Kidney epithelial cell (primary cell): ENCODE measurements at regions not wholly inside any gene's neighbourhood (a gene's known extent, or its start where the extent isn't known, plus 50 kb on each side); places are given as distances from the start of the nearest gene placed in this dataset.
"Not testable (repeated sequence)": the region's sequence is repeated elsewhere in the genome, so short reads cannot be mapped to it uniquely, and the experiment has no call there.

Experiments used
- DNase-seq: peaks from one replicate; pipeline ENCODE4 v3.0.0-alpha.2; 2010; ENCODE audit warnings: low read depth
- H3K27me3 ChIP-seq: 2 replicates; pipeline ENCODE4 v1.6.0; 2011; ENCODE audit warnings: low read length; ENCODE audit not compliant: control insufficient read depth, insufficient read depth
- H3K36me3 ChIP-seq: 2 replicates; pipeline ENCODE4 v1.5.1; 2011; ENCODE audit warnings: low read length; ENCODE audit not compliant: control insufficient read depth, insufficient read depth
- H3K4me3 ChIP-seq: 2 replicates; pipeline ENCODE4 v1.5.1; 2011; ENCODE audit warnings: low read depth, mild to moderate bottlenecking, control low read depth, low read length
- TF ChIP-seq, protein P1 (sequence below): IDR thresholded peaks from 2 replicates; pipeline ENCODE4 v1.5.1; 2011; ENCODE audit warnings: mild to moderate bottlenecking, moderate library complexity, low read length, control low read depth, inconsistent platforms; ENCODE audit not compliant: insufficient read depth, poor library complexity, severe bottlenecking

DNA sequence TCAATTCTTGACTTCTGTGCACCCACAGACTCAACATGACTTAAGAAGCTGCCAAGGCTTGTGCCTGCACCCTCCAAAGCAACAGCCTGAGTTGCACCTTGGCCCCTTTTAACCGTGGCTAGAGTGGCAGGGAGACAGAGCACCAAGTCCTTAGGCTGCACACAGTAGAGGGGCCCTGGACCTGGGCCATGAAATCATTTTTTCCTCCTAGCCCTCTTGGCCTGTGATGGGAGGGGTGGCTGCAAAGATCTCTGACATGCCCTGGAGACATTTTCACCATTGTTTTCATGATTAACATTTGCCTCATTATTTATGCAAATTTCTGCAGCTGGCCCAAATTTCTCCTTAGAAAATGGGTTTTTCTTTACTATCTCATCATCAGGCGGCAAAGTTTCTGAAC is 836.8 kb downstream of the ZPLD1 start:
- TF ChIP-seq, protein P1, sequence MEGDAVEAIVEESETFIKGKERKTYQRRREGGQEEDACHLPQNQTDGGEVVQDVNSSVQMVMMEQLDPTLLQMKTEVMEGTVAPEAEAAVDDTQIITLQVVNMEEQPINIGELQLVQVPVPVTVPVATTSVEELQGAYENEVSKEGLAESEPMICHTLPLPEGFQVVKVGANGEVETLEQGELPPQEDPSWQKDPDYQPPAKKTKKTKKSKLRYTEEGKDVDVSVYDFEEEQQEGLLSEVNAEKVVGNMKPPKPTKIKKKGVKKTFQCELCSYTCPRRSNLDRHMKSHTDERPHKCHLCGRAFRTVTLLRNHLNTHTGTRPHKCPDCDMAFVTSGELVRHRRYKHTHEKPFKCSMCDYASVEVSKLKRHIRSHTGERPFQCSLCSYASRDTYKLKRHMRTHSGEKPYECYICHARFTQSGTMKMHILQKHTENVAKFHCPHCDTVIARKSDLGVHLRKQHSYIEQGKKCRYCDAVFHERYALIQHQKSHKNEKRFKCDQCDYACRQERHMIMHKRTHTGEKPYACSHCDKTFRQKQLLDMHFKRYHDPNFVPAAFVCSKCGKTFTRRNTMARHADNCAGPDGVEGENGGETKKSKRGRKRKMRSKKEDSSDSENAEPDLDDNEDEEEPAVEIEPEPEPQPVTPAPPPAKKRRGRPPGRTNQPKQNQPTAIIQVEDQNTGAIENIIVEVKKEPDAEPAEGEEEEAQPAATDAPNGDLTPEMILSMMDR = no peak
- Histone ChIP-seq H3K4me3 (no peak overlapping the region), H3K27me3 (no peaks in the 10 kb centered on the region), H3K36me3 (no peaks in the 10 kb centered on the region)
- DNase-seq = no peak

GRCh38 chr3:103295974-103296570 is 861.3 kb downstream of the ZPLD1 start:
- Histone ChIP-seq H3K27me3 (no peaks in the 10 kb centered on the region), H3K4me3 (no peak overlapping the region), H3K36me3 (no peaks in the 10 kb centered on the region)
- TF ChIP-seq, protein P1 = peak; percentile 47
- DNase-seq = no peak

GRCh38 chr3:103297502-103297901 is 862.7 kb downstream of the ZPLD1 start:
- not testable (repeated sequence) for H3K27me3 ChIP-seq, H3K36me3 ChIP-seq, H3K4me3 ChIP-seq, DNase-seq

GRCh38 chr3:103306104-103306503 is 871.3 kb downstream of the ZPLD1 start:
- Histone ChIP-seq H3K4me3 (no peak overlapping the region), H3K36me3 (no peaks in the 10 kb centered on the region), H3K27me3 (no peaks in the 10 kb centered on the region)
- TF ChIP-seq, protein P1 = no peak
- DNase-seq = no peak

DNA sequence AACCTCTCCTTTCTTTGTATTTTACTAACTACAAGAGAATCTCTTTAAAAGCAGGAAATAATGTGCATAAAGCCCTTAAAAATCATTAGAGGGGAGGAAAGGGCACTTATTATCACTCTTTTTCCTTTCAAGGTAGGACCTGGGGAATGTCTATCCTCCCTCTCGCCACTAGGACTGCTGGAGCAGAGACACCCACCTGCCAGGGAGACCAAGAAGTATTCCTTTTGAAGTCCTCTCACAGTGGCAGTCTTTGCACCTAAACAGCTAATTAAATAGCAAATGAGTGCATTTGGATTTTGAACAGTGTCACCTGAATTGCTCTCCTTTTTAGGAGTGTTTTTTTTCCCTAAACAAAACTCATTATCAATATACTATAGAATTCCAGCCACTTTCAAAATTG is 874.1 kb downstream of the ZPLD1 start:
- no peaks in the 10 kb centered on the region for H3K36me3 ChIP-seq
- DNase-seq = no peak
- no peak overlapping the region for H3K4me3 ChIP-seq
- no peaks in the 10 kb centered on the region for H3K27me3 ChIP-seq
- TF ChIP-seq, protein P1 = peak; percentile 20

GRCh38 chr3:103319912-103320311 is 885.1 kb downstream of the ZPLD1 start:
- DNase-seq = no peak
- Histone ChIP-seq H3K4me3 (no peak overlapping the region), H3K36me3 (no peaks in the 10 kb centered on the region), H3K27me3 (no peaks in the 10 kb centered on the region)
- TF ChIP-seq, protein P1 = no peak
